D721Med (cell line): ENCODE measurements at regions not wholly inside any gene's neighbourhood (a gene's known extent, or its start where the extent isn't known, plus 50 kb on each side); places are given as distances from the start of the nearest gene placed in this dataset.

Source experiments
- DNase-seq: peaks from one replicate; pipeline ENCODE4 v3.0.0; 2011; ENCODE audit warnings: low spot score; ENCODE audit not compliant: insufficient read length
- FAIRE-seq: peaks from 2 replicates; lab custom pipeline; 2011; peaks lifted over from hg19 to GRCh38; lab: Jason Lieb, UNC
- TF ChIP-seq, protein P1 (sequence below): IDR thresholded peaks from 2 replicates; pipeline ENCODE4 v1.5.1; 2012; ENCODE audit warnings: mild to moderate bottlenecking, control low read depth; ENCODE audit not compliant: insufficient read depth; ENCODE audit errors: missing control alignments

DNA sequence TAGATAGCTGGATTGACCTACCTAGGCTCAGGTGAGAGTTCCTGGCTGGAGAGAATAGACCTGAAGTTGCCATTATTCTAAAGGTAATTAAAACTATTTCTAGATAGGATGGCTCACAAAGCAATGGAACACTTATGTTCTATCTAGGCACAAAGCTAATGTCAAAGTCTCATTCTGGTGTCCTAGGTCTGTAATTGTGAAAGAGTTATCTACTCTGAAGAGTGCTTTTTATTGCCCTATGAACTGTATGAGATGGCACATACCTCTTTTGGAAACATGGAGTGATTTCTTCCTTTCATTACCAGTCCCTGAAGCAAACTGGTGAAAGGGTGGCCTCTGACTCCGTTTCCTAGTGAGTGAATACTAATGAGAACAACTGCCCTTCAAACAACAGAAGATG is 80.3 kb downstream of the MTNR1B start:
- FAIRE-seq (no peak), DNase-seq (no peak)
- TF ChIP-seq, protein P1, sequence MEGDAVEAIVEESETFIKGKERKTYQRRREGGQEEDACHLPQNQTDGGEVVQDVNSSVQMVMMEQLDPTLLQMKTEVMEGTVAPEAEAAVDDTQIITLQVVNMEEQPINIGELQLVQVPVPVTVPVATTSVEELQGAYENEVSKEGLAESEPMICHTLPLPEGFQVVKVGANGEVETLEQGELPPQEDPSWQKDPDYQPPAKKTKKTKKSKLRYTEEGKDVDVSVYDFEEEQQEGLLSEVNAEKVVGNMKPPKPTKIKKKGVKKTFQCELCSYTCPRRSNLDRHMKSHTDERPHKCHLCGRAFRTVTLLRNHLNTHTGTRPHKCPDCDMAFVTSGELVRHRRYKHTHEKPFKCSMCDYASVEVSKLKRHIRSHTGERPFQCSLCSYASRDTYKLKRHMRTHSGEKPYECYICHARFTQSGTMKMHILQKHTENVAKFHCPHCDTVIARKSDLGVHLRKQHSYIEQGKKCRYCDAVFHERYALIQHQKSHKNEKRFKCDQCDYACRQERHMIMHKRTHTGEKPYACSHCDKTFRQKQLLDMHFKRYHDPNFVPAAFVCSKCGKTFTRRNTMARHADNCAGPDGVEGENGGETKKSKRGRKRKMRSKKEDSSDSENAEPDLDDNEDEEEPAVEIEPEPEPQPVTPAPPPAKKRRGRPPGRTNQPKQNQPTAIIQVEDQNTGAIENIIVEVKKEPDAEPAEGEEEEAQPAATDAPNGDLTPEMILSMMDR: no peak

DNA sequence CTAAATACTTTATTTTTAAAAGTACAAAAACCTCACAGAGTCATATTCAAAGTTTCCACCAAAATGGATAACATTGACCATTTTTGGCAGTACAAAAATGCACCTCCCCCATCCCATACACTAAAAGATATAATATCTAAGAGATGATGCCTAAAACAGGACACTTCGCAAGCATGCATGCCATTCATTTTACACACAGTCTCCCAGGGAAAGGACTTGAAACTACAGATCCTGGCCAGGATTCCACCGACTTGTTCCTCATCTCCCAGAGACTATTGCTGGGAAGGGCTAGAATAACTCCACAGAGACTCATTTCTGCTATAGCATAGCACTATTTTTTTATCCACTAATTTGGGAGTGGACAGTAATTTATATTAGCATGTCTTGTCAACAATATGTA is 81.7 kb downstream of the MTNR1B start:
- DNase-seq: no peak
- TF ChIP-seq, protein P1: no peak
- FAIRE-seq: no peak

GRCh38 chr11:93053864-93054263 is 84.4 kb downstream of the MTNR1B start:
- TF ChIP-seq, protein P1: no peak
- DNase-seq (no peak), FAIRE-seq (no peak)

GRCh38 chr11:93054279-93054678 is 84.8 kb downstream of the MTNR1B start:
- no peak for FAIRE-seq
- TF ChIP-seq, protein P1: no peak
- DNase-seq: no peak

GRCh38 chr11:93054881-93055280 is 85.4 kb downstream of the MTNR1B start:
- FAIRE-seq (no peak), DNase-seq (no peak)
- TF ChIP-seq, protein P1: no peak

- DNase-seq (no peak), FAIRE-seq (no peak)
- TF ChIP-seq, protein P1: no peak
Measured at GRCh38 chr11:93059117-93059957, 89.9 kb downstream of the MTNR1B start.

DNA sequence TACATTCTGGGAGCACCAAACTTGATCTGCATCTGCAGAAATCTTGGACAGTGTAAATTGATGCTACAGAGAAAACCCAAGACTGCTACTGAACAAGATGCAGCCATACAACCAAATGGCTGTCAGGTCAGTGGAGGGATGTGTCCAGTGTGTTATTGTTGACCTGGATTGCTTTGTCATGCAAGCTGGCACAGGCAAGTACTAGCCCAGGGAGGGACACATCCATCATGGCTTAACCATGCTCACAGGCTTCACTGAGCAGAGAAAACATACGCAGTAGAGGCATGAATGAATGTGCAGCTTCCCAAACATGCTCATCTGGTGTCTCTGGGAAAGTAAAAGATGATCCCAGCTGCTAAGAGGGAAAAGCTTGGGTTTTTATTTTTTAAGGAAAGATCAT is 93.6 kb downstream of the MTNR1B start:
- TF ChIP-seq, protein P1: no peak
- DNase-seq (no peak), FAIRE-seq (no peak)
